ENCODE measurements at regions not wholly inside any gene's neighbourhood (a gene's known extent, or its start where the extent isn't known, plus 50 kb on each side); places are given as distances from the start of the nearest gene placed in this dataset.

DNA sequence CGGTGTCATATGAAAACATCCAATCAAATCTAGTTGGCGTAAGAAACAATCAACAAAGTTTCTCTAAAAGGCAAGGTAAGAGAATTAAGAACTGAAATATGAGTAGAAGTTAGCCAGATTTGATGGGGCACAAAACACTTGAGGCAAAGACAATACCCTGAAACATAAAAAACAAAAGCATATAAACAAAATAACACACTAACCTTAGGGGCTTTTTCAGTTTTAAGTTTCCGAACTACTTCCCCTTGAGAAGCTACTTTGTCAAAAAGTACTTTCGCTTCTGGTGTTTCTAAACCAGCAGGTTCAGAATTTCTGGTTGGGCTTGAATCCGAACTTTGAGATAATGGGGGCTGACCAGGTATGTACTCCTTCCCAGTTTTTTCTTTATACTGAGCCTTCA lies 57.9 kb downstream of the EPRS1 start:
- Histone ChIP-seq H3K36me3 (ENCODE audit: low read depth) (peaks cover 35% of the 10 kb centered on the region), H3K9me2 (ENCODE audit: insufficient read depth) (no peaks in the 10 kb centered on the region), H3K9me3 (ENCODE audit: insufficient read depth, low read depth) (no peaks in the 10 kb centered on the region), H2AFZ (no peak overlapping the region), H3K4me2 (no peak overlapping the region), H3K79me2 (ENCODE audit: low read depth) (no peaks in the 10 kb centered on the region), H3K27ac (no peak overlapping the region), H3K4me3 (no peak overlapping the region), H4K20me1 (ENCODE audit: insufficient read depth) (peaks cover 18% of the 10 kb centered on the region; the same call in 1 of the 2 replicates), H3K4me1 (replicated peaks; ENCODE audit: insufficient read depth) (no peaks in the 10 kb centered on the region), H3K27me3 (ENCODE audit: insufficient read depth, low read depth) (no peaks in the 10 kb centered on the region), H3F3A (ENCODE audit: insufficient read depth, low read depth) (peaks cover 13% of the 10 kb centered on the region; the same call in 1 of the 2 replicates)
- no peak for TF ChIP-seq EZH2 (IDR thresholded peaks at IDR 0.05; ENCODE audit: low read depth)
- TF ChIP-seq, protein P1, sequence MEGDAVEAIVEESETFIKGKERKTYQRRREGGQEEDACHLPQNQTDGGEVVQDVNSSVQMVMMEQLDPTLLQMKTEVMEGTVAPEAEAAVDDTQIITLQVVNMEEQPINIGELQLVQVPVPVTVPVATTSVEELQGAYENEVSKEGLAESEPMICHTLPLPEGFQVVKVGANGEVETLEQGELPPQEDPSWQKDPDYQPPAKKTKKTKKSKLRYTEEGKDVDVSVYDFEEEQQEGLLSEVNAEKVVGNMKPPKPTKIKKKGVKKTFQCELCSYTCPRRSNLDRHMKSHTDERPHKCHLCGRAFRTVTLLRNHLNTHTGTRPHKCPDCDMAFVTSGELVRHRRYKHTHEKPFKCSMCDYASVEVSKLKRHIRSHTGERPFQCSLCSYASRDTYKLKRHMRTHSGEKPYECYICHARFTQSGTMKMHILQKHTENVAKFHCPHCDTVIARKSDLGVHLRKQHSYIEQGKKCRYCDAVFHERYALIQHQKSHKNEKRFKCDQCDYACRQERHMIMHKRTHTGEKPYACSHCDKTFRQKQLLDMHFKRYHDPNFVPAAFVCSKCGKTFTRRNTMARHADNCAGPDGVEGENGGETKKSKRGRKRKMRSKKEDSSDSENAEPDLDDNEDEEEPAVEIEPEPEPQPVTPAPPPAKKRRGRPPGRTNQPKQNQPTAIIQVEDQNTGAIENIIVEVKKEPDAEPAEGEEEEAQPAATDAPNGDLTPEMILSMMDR (conservative IDR thresholded peaks at IDR 0.05), result no peak
- CTCF ChIA-PET, result no interaction called here
- POLR2A ChIA-PET (ENCODE audit: unreplicated experiment), result no interaction called here
- intact Hi-C loops (cut with micrococcal nuclease; ENCODE audit: unreplicated experiment), result no loop called here
- no TSS peak for BruUV-seq (replicated peaks)
- DNase-seq, result no peak

GRCh38 chr1:219987325-219987724 lies 59.0 kb upstream of the SLC30A10 start:
- Histone ChIP-seq H3K4me2 (no peak overlapping the region), H3K9me3 (ENCODE audit: insufficient read depth, low read depth) (no peaks in the 10 kb centered on the region), H3K9me2 (ENCODE audit: insufficient read depth) (no peaks in the 10 kb centered on the region), H3K4me3 (no peak overlapping the region), H3K4me1 (replicated peaks; ENCODE audit: insufficient read depth) (no peaks in the 10 kb centered on the region), H3F3A (ENCODE audit: insufficient read depth, low read depth) (peaks cover 13% of the 10 kb centered on the region; the same call in 1 of the 2 replicates), H4K20me1 (ENCODE audit: insufficient read depth) (peaks cover 20% of the 10 kb centered on the region; the same call in 1 of the 2 replicates), H3K27ac (no peak overlapping the region), H3K27me3 (ENCODE audit: insufficient read depth, low read depth) (no peaks in the 10 kb centered on the region), H3K36me3 (ENCODE audit: low read depth) (peaks cover 45% of the 10 kb centered on the region), H3K79me2 (ENCODE audit: low read depth) (no peaks in the 10 kb centered on the region), H2AFZ (no peak overlapping the region)
- TF ChIP-seq, protein P1 (conservative IDR thresholded peaks at IDR 0.05), result no peak
- TF ChIP-seq EZH2 (IDR thresholded peaks at IDR 0.05; ENCODE audit: low read depth), result no peak
- POLR2A ChIA-PET (ENCODE audit: unreplicated experiment), result interaction anchor here (0.7 kb wide), 1 partner anchor 71 kb away, joined by 15 read pairs; no protein-coding TSS in a partner anchor
- intact Hi-C loops (cut with micrococcal nuclease; ENCODE audit: unreplicated experiment), result no loop called here
- BruUV-seq (replicated peaks), result no TSS peak
- no peak for DNase-seq
- CTCF ChIA-PET, result interaction anchor here (0.6 kb wide), 1 partner anchor 200 kb away, joined by 3 read pairs; no protein-coding TSS in a partner anchor

GRCh38 chr1:219985169-219985568 lies 56.8 kb upstream of the SLC30A10 start:
- Histone ChIP-seq H3K9me3 (ENCODE audit: insufficient read depth, low read depth) (no peaks in the 10 kb centered on the region), H3K79me2 (ENCODE audit: low read depth) (no peaks in the 10 kb centered on the region), H3K36me3 (ENCODE audit: low read depth) (peaks cover 54% of the 10 kb centered on the region), H2AFZ (no peak overlapping the region), H3K9me2 (ENCODE audit: insufficient read depth) (no peaks in the 10 kb centered on the region), H3K4me1 (replicated peaks; ENCODE audit: insufficient read depth) (no peaks in the 10 kb centered on the region), H3K4me3 (no peak overlapping the region), H4K20me1 (ENCODE audit: insufficient read depth) (peaks cover 16% of the 10 kb centered on the region), H3K27me3 (ENCODE audit: insufficient read depth, low read depth) (no peaks in the 10 kb centered on the region), H3K27ac (no peak overlapping the region), H3F3A (ENCODE audit: insufficient read depth, low read depth) (peaks cover 3% of the 10 kb centered on the region), H3K4me2 (no peak overlapping the region)
- DNase-seq, result no peak
- intact Hi-C loops (cut with micrococcal nuclease; ENCODE audit: unreplicated experiment), result no loop called here
- POLR2A ChIA-PET (ENCODE audit: unreplicated experiment), result no interaction called here
- no TSS peak for BruUV-seq (replicated peaks)
- TF ChIP-seq, protein P1 (conservative IDR thresholded peaks at IDR 0.05), result no peak
- CTCF ChIA-PET, result no interaction called here
